ENCODE measurements at regions not wholly inside any gene's neighbourhood (a gene's known extent, or its start where the extent isn't known, plus 50 kb on each side); places are given as distances from the start of the nearest gene placed in this dataset.

DNA sequence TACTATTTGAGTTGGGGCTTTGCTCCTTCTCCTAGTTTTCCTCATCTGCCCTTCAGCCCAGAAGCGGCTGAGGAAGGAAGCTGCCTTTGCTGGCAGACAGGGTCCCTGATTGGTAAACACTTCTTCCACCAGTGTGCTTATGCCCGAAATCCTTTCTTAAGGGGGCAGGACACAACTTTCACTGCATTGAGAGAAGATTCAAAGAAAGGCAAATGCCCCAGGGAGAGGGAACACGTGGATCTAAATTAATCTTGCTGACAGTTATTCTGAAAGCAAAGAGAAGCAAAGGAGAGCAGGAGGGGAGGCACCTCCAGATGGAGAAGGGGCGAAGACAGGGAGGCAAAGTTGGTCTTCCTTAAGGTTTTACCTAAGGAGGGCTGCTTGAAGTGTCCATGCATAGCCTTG lies 92.1 kb upstream of the EFEMP1 start:
- TF ChIP-seq, protein P1, sequence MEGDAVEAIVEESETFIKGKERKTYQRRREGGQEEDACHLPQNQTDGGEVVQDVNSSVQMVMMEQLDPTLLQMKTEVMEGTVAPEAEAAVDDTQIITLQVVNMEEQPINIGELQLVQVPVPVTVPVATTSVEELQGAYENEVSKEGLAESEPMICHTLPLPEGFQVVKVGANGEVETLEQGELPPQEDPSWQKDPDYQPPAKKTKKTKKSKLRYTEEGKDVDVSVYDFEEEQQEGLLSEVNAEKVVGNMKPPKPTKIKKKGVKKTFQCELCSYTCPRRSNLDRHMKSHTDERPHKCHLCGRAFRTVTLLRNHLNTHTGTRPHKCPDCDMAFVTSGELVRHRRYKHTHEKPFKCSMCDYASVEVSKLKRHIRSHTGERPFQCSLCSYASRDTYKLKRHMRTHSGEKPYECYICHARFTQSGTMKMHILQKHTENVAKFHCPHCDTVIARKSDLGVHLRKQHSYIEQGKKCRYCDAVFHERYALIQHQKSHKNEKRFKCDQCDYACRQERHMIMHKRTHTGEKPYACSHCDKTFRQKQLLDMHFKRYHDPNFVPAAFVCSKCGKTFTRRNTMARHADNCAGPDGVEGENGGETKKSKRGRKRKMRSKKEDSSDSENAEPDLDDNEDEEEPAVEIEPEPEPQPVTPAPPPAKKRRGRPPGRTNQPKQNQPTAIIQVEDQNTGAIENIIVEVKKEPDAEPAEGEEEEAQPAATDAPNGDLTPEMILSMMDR (IDR thresholded peaks at IDR 0.05; ENCODE audit: extremely low read depth, insufficient read depth, missing control alignments), result no peak
- in situ Hi-C loops (cut with MboI; ENCODE audit: low pct_unique_long_range_greater_than_20kb, low sequenced_read_pairs, unreplicated experiment), result no loop called here
- DNase-seq (ENCODE audit: low spot score), result no peak

DNA sequence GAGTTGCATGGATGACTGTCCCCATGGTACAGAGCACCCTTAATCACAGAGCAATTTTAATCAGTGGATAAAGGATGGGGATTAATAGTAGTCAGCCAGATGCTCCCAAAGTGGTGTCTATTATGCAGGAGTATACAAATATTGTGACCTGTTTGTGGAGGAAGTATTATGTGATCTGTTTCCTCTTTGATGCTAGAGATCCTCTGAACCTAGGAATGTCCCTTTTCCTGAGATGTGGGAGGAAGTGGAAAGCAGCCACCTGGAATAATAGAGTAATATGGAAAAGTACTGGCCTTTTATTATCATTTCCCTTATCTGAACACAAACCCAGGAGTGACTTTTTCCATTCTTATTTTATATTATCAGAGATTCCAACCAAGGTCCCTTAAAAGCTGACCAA lies 94.2 kb upstream of the EFEMP1 start:
- in situ Hi-C loops (cut with MboI; ENCODE audit: low pct_unique_long_range_greater_than_20kb, low sequenced_read_pairs, unreplicated experiment), result no loop called here
- TF ChIP-seq, protein P1 (IDR thresholded peaks at IDR 0.05; ENCODE audit: extremely low read depth, insufficient read depth, missing control alignments), result no peak
- no peak for DNase-seq (ENCODE audit: low spot score)

DNA sequence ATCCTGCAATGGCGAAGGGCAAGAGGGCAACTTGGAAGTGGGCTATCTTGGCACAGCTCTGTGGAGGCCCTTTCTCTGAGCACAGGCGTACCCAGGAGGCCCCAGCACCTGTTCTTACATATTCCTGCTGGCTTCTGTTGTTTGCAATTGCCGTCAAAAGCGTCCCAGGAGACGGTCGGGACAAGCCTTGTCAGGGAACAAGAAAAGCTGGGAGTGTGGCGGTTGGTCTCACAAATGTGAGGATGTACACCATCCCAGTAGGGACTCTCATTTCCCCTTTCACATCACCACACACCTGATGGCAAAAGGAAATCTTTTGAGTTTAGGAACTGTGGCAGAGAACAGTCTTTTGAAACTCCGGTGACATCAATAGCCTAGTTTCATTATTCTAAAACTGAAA lies 94.7 kb upstream of the EFEMP1 start:
- TF ChIP-seq, protein P1 (IDR thresholded peaks at IDR 0.05; ENCODE audit: extremely low read depth, insufficient read depth, missing control alignments), result no peak
- in situ Hi-C loops (cut with MboI; ENCODE audit: low pct_unique_long_range_greater_than_20kb, low sequenced_read_pairs, unreplicated experiment), result no loop called here
- no peak for DNase-seq (ENCODE audit: low spot score)

DNA sequence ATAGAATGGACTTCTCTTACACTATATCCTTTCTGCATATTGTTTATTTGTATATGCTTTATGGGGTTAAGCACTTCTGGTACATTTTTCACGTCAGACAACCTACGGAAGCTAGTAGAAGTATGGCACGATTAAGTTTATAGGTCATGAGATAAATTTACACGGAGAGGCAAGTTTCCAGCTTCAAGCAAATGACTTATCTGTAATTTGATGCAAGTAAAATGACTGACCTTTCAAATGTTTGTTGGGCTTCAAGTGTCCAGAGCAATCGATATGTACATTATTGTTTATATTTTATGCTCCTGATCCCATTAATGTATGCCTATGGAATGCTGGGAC lies 97.5 kb upstream of the EFEMP1 start:
- DNase-seq (ENCODE audit: low spot score), result no peak
- TF ChIP-seq, protein P1 (IDR thresholded peaks at IDR 0.05; ENCODE audit: extremely low read depth, insufficient read depth, missing control alignments), result no peak
- in situ Hi-C loops (cut with MboI; ENCODE audit: low pct_unique_long_range_greater_than_20kb, low sequenced_read_pairs, unreplicated experiment), result no loop called here

DNA sequence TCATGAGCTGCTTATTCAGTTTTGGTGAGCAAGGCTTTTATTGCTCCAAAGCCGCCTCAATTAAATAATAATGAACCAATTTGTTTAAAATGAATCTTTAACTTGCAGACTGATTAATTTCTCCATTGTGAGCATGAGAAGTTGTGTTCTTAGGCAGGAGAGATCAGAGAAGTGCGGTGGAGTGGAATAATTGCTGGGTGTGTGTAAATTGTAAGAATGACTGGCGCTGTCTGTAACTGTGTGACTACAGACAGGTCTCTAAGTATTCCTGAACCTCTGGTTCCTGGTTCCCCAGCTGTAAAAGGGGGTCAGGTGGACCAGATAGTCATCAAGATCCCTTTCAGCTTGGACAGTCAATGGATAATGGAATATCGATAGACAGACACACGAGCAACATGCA lies 98.0 kb upstream of the EFEMP1 start:
- in situ Hi-C loops (cut with MboI; ENCODE audit: low pct_unique_long_range_greater_than_20kb, low sequenced_read_pairs, unreplicated experiment), result no loop called here
- DNase-seq (ENCODE audit: low spot score), result no peak
- TF ChIP-seq, protein P1 (IDR thresholded peaks at IDR 0.05; ENCODE audit: extremely low read depth, insufficient read depth, missing control alignments), result no peak

DNA sequence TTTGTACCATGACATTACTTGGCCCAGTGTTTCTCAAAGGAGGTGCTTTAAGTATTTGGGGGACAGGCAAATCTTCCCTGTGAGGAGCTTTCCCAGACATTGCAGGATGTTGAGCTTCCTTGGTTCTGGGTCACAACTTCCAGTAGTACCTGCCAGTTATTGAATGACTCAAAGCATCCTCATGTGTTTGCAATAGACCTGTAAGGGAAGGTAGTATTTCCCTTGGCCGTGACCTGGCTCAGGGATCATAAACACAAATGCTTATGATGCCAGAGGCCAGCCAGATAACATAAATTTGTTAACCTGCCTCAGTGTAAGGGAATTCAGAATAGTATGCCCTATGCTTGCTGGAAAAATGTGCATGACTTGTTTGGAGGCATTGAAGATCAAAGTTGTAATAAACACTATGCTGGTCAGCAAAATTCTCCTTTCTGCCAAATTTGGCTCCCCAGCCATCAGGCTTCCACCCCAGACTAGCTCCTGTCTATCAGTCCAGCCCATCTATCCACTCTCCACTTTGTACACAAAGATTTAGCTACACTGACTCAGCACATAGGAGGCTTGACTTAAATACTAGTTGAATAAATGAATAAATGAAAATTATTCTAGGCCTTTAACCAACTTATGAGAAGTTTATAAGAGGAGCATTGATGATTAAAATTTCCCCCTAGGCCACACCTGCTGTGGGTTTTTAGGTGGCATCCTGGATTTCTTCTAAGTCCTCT lies 102.0 kb upstream of the EFEMP1 start:
- in situ Hi-C loops (cut with MboI; ENCODE audit: low pct_unique_long_range_greater_than_20kb, low sequenced_read_pairs, unreplicated experiment), result no loop called here

More for the DNA sequence above, 102.0 kb upstream of the EFEMP1 start:
- TF ChIP-seq, protein P1 (IDR thresholded peaks at IDR 0.05; ENCODE audit: extremely low read depth, insufficient read depth, missing control alignments), result no peak
- no peak for DNase-seq (ENCODE audit: low spot score)

Measured in GM13977 (cell line).